GM21526 (cell line): ENCODE measurements at regions not wholly inside any gene's neighbourhood (a gene's known extent, or its start where the extent isn't known, plus 50 kb on each side); places are given as distances from the start of the nearest gene placed in this dataset.

Source experiments
- ATAC-seq: cut with Tn5 transposase; IDR thresholded peaks from one replicate; pipeline ENCODE4 v1.9.1; 2021; ENCODE audit warnings: moderate library complexity; ENCODE audit not compliant: unreplicated experiment, low FRiP score

GRCh38 chr2:217660423-217660822 is 342.4 kb downstream of the TNS1 start:
- ATAC-seq = no peak

GRCh38 chr2:217658806-217659205 is 344.0 kb downstream of the TNS1 start:
- ATAC-seq = no peak

- no peak for ATAC-seq
These were observed 345.5 kb downstream of the TNS1 start for GRCh38 chr2:217657252-217657651.

- no peak for ATAC-seq
These were observed 346.5 kb downstream of the TNS1 start for GRCh38 chr2:217656316-217656715.

GRCh38 chr2:217655651-217656050 is 347.1 kb downstream of the TNS1 start:
- ATAC-seq = no peak

GRCh38 chr2:217654168-217654567 is 348.6 kb downstream of the TNS1 start:
- no peak for ATAC-seq

- ATAC-seq = no peak
These were observed 349.8 kb downstream of the TNS1 start for GRCh38 chr2:217652761-217653639.

- no peak for ATAC-seq
These were observed 352.0 kb downstream of the TNS1 start for GRCh38 chr2:217650716-217651360.

GRCh38 chr2:217650229-217650628 is 352.6 kb downstream of the TNS1 start:
- ATAC-seq = no peak

GRCh38 chr2:217647925-217648324 is 354.9 kb downstream of the TNS1 start:
- ATAC-seq = no peak

GRCh38 chr2:217647226-217647625 is 355.6 kb downstream of the TNS1 start:
- no peak for ATAC-seq

GRCh38 chr2:217645896-217646295 is 356.9 kb downstream of the TNS1 start:
- ATAC-seq = no peak

- ATAC-seq = no peak
These were observed 358.9 kb downstream of the TNS1 start for GRCh38 chr2:217643789-217644301.

GRCh38 chr2:217642944-217643343 is 359.9 kb downstream of the TNS1 start:
- no peak for ATAC-seq

- ATAC-seq = no peak
These were observed 360.8 kb downstream of the TNS1 start for GRCh38 chr2:217641960-217642359.

- ATAC-seq = no peak
These were observed 363.3 kb downstream of the TNS1 start for GRCh38 chr2:217639481-217639880.

- ATAC-seq = no peak
These were observed 364.3 kb downstream of the TNS1 start for GRCh38 chr2:217638533-217638932.

GRCh38 chr2:217638031-217638430 is 364.8 kb downstream of the TNS1 start:
- ATAC-seq = no peak

GRCh38 chr2:217636991-217637561 is 365.7 kb downstream of the TNS1 start:
- no peak for ATAC-seq

- ATAC-seq = no peak
These were observed 366.2 kb downstream of the TNS1 start for GRCh38 chr2:217636578-217636977.

GRCh38 chr2:217634871-217635270 is 367.9 kb downstream of the TNS1 start:
- no peak for ATAC-seq
